Stimulated activated CD4-positive, alpha-beta T cell treated with anti-CD3 and anti-CD28 coated beads, TNF-alpha, amount 100 ng/mL, for 4 hours (primary cell): ENCODE measurements at regions not wholly inside any gene's neighbourhood (a gene's known extent, or its start where the extent isn't known, plus 50 kb on each side); places are given as distances from the start of the nearest gene placed in this dataset.

Experiments used
- DNase-seq, 3 experiments: peaks; one replicate each; pipeline ENCODE4 v3.0.0-alpha.2; 2020; ENCODE audit warnings: low read depth in 3 of 3

DNA sequence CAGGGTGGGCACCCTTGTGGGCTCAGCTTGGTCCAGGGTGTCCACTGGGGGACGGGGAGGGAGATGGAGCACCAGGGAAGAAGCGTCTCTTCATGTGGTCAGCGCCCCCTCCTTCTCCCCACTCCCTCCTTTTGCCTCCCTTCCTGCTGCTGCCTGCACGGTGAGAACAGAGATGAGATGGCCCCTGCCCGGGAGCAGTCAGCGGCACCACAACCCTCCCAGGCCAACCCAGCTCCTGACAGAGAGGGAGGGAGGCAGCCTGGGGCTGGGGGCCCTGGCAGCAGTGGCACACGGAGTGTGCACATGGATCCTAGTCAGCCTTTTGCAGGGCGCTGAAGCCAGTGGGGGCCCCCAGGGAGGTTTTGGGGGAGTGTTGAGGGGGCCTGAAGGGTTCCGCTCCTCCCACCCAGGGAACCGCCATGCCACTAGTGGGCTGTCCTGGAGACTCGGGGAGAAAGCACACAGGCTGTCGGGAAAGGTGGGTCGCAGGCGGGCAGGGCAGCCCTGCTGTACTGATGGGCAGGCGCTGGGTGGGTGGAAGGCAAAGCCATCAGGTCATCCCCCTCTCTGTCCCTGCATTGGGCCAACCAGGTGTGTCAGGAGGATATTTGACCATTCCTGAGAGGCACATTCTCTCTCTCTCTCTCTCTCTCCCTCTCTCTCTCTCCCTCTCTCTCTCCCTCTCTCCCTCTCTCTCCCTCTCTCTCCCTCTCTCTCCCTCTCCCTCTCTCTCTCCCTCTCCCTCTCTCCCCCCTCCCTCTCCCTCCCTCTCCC, 94.3 kb upstream of the BHLHE23 start:
- DNase-seq = no peak

DNA sequence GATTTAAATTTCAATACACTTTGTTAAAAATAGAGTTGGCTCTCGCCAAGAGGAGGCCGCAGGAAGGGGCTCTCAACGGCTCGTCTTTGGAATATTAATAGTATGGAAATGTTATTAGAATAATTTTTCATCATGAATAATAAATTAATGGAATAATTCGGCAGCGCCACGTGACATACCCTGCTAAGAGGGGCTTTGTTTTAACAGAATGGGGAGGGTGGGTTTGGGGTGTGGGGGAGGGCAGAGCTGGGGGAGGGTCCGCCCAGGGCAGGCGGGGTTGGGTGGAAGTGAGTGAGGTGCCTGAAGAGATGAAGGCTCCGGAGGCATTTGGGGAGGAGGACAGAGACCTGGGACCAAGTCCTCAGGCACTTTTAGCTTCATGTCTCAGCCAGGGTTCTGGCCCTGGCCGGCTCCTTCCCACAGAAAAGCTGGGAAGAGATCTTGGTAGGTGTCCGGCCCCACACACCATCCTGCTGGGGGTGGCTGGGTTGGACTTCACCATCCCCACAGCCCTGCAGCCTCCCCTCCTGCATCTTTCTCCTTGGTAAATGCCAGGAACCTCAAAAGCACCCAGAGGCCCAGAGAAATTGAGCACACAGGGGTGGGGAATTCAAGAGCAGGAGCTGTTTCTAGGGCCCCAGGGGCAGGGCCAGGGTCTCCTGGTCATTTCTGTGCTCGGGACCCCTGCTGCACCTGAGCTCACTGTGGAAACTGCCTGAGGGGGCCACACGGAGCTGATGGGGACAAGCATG, 93.6 kb upstream of the BHLHE23 start:
- DNase-seq = no peak

DNA sequence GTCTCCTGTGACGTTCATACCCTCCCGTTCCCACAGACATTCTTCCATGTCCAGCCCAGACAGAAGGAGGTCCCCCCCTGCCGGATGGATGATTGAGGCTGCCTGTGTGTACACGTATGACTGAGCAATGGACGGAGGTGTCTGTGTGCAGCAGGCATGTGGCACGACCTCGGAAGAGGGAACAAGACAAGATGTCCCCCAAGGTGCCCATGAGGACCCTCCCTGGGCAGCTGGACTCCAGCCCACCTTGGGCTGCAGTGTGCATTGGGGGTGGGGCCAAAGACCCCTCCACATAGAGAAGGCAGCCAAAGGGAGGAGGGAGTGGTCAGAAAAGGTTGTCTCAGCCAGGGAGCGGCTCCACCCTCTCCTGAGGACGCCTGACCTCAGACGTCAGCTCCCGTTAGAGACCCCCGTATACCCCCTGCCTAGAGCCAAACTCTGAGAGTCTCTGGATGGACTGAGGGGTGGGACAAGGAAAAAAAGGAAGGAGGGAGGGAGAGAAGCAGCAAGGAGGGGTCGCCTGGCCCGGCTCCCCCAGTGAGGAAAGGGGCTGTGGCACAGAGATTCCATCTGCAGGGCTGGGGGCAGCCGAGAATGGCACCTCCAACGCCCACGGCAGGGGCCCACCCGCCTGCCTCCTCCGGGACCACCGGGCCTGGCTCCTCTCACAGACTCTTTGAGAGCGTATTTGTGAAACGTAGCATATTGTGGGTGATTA, 92.9 kb upstream of the BHLHE23 start:
- no peak for DNase-seq

DNA sequence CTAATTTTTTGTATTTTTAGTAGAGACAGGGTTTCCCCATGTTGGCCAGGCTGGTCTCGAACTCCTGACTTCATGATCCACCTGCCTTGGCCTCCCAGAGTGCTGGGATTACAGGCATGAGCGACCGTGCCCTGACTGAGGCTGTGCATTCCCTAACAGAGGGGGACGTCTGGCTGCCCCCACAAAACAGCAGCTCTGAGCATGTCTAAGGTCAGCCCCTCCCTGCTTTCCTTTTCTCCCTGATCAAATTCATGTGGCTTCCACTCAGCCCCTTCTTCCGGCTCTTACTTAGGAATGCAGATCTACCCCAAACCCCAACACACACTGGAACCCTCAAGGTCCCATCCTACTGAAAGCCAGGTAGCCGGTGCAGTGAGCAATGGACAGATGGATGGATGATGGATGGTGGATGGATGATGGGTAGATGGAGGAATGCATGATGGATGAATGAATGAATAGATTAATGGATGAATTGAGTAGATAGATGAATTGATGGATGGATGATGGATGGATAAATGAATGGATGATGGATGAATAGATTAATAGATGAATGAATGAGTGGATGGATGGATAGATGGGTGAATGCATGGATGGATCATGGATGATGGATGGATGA, 91.5 kb upstream of the BHLHE23 start:
- no peak for DNase-seq

DNA sequence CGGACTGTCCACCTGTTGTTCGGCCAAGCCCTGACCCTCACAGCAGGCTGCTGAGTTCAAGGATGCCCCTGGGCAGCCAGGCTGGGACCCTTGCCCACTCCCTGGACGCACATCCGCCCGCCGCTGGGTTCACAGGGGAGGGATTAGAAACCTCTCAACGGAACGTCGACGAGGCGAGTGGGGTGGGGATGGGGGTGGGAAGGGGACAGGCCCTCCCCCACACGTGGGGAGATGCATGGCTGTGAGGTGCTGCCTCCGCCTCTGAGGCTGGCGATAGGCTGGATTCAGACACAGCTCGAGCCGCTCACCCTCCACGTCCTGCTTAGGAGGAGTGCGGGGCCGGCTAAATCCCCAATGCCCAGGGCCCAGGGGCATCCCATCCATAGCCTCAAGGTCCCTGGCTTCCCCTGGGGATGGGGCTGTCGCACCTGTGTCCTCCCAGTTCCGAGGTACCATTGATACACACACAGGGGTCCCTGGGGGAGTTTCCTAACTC, 90.6 kb upstream of the BHLHE23 start:
- DNase-seq = no peak

DNA sequence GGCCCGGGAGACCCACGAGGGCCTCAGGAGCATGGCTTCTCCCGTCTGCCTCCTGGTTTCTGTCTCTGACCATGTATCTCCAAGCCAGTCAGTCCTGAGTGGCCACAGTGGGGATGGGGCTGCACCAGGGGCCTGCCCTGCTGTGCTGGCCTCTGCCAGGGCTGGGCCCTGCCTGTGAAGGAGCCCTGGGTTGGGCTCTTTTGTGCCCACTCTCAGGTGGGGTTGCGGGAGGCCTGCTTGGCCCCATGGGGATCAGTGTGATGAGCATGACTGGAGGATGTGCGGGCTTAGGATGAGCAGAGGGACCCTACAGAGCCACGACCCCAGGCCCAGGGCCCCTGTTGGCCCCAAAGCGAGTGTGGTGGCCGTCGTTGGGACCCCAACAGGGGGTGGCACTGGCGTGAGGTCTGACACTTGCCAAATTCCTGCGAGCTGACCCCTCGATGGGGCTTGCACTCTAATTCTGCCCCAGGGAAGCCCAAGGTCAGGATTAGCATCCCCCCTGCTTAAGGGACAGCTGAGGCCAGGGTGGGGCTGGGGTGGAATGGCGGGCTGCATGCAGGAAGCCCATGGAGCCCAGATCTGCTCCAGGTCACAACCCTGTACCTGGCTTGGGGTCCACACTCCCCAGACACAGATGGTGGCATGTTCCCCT, 90.0 kb upstream of the BHLHE23 start:
- no peak for DNase-seq

DNA sequence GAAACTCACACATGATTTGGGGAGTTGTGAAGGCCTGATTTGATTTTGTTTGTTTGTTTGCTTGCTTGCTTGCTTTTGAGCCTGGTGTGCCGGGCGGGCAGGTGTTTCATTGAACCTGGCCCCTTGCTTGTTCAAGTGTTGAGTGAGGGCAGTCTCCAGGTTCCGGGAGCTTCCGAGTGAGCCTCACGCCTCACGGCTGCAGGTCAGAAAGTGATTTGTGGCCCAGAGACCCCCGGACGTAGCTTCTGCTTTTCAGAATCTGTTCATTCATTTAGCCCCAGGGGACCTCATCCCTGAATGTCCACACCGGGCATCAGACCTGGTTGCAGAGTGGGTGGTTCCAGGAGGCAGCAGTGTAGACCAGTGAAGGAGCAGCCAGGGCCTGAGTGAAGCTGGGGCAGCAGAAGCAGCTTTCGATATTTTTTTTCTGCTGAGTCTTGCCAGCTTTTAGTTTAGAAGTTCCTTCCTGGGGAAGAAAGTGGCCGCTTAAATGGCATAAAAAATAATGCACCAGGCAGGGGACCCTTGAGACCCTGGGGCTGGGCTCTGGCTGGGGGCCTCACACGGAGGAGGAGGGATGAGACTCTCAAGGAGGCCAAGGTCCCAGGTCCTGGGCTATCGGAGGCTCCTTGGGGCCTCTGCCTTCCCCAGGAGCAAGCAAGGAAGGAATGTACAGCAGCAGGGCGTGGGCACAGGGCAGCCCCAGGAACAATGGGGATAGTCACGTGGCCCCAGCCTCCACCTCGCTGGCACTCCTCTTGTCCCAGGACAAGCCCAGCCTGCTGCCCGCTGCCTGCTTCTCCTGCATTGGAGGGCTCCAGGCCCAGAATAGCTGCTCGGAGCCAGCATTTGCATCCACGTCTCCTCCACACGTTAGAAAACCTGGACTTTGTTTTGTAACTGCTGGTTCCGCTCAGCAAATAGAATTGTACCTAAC, 89.2 kb upstream of the BHLHE23 start:
- DNase-seq = no peak

DNA sequence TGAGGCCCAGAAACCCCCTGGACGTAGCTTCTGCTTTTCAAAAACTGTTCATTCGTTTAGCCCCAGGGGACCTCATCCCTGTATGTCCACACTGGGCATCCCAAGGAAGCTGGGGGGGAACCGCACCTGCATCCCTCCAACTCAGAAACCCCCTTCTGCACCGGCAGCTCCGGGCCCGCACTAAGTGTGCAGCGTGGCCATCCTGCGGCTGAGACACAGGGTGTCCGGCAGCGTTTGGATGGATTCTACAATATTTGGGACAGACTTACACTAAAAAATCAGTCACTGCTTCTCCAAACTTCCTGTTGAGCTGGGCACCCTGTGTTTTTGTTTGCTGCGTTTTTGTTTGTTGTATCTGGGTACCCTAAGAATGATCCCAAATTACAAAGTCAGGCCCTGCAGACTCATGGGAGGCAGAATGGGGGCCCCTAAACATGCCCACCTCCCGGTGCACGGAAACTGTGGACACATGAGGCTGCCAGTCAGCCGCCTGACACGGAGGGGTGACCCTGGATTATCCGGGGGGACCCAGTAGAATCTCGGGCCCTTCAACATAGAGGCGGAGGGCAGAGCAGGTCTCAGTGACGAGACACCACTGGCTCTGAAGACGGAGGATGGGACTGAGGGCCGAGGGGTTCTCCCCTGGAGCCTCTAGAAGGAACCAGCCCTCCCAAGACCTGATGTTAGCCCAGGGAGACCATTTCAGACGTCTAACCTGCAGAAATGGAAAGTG, 88.2 kb upstream of the BHLHE23 start:
- DNase-seq = no peak

DNA sequence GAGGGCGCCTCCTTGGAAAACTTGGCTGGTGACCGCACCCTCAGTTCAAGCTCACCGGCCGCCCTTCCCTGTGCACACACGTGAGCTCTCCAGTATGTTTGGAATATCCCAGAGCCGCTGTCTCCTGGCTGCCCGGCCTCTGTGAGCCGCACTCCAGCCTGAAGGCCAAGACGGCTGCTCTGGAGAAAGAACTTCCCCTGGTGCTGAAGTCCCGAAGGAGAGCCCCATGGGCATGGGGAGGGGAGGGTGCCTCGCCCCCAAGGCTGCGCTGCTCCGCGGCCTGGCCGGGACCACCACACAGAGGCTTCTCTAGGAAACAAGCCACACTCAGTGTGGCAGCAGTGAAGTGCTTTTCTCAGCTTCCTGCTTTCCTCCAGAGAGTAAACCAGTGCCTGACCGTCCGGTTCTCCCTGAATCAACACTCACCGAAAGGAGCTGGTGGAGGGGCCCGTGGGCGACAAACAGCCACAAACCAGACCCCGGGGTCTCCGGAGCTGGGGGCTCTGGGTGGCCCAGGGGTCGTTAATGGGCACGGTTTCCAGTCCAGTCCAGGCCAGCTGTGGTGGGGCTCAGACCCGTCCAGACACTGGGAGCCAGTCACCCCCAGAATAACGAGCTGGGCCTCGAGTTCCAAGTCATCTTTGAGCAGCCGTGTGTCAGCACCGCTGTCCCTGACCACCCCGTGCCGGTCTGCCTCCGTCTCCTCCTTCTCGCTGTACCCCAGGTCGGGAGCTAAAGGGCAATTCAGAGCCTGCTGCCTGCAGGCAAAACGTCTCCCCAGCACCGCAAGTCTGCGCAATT, 87.4 kb upstream of the BHLHE23 start:
- DNase-seq = no peak

DNA sequence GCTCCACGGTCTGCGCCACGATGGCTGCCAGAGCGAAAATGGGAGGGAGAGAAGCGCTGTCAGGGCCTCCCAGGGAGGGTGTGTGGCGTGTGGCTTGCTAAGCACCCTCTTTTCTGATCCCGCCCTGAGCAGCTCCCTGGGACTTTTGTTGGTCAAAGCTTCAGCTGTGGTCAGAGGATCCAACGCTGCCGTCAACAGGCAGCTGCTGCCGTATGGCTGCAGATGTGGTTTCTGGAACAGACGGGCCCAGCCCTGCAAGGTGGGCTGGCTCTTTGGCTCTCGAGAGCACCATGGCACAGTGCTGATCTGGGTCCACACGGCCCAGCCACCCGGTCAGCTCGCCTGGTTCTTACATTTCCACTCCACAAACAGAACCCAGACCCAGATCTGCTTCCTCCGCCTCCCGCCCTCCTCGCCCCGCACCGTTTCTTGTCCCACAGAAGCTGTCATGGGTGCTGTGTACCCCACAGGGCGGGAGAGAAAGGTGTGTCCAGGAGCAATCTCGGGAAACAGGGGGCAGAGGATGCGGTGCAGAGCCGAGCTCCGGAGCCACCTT, 86.0 kb upstream of the BHLHE23 start:
- DNase-seq = no peak

DNA sequence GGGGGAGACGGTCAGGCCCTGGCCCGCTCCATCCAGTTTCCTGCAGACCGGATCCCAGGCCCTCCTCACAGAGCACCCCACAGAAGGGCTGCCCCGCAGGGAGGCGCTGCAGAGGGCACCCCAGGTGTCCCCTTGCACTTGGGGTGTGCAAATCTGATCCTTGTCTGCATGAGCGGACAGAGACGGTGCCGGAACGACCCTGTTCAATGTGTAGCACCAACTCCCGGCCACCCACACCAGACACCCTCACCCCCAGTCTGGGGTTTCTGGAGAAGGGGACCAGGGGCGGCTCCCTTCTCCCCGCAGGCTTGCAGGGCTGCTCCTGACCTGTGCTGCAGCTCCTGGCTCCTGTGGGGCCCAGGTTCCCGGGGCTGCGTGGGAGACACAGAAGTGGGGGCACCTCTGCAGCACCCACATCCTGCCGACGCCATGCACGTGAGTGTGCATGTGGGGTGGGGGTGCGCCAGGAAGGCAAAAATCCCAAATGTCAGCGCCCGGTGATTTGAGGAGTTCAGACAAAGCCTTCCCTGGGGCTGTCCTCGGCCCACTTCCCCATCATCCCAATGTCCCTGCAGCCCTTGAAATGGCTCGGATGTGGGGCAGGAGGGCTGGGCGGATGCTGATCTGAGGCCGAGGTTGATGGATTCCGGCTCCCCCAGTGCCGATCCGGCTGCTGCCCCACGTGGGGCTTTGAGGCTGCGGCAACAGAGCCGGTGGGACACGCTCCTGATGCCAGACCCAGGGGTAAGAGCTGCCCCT, 85.3 kb upstream of the BHLHE23 start:
- no peak for DNase-seq

DNA sequence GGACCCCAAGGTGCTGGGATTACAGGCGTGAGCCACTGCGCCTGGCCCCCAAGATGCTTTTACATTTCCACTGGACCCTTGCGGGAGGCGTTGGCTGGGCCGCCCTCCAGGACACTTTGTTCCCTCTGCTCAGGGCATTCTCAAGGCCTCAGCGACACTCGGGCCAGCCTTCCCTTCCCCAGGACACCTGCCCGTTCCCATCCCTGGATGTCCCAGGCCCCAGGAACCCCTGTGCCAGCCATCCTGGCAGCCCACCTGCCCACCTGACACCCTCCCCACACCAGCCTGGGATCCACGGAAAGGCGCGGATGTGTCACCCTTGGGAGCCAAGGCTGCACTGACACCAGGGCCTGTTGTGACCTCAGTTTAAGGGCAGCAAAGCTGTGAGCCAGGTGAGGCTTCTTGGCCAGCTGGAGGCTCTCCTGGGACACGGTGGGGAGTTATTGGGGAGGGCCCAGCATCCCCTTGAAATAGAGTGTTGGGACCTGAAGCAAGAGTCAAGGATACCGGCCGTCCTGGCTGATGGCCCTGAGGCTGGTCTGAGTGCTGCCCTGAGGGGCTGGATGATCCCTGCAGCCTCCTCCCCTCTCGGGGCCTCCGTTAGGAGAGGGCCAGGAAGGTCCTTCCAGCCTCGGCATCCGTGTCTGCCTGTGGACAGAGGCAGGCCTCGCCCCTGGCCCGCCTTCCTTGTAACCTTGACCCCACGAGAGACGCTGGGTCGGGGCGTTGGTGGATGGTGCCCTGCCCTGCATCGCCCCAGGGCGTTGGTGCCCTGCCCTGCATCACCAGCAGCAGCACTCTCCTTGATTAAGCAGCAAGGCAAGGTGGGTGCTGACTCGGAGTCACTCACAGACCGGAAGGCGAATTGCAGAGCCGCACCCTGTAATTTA, 84.2 kb upstream of the BHLHE23 start:
- DNase-seq = no peak

DNA sequence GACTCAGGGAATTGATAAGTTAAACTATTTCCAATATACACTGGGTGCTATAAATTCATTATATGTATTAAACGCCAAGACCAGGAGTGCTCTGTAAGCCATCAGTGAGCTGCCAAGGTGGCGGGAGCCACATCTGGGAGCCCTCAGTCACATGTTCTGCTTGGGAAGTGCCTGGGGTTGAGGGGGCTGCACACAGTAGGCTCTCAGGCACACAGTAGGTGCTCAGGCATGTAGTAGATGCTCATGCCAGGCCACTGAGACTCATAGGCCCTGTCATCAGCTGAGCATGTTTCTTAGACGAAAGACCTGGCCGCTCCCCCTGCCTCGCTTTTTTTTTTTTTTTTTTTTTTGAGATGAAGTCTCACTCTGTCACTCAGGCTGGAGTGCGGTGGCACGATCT, 83.3 kb upstream of the BHLHE23 start:
- no peak for DNase-seq

DNA sequence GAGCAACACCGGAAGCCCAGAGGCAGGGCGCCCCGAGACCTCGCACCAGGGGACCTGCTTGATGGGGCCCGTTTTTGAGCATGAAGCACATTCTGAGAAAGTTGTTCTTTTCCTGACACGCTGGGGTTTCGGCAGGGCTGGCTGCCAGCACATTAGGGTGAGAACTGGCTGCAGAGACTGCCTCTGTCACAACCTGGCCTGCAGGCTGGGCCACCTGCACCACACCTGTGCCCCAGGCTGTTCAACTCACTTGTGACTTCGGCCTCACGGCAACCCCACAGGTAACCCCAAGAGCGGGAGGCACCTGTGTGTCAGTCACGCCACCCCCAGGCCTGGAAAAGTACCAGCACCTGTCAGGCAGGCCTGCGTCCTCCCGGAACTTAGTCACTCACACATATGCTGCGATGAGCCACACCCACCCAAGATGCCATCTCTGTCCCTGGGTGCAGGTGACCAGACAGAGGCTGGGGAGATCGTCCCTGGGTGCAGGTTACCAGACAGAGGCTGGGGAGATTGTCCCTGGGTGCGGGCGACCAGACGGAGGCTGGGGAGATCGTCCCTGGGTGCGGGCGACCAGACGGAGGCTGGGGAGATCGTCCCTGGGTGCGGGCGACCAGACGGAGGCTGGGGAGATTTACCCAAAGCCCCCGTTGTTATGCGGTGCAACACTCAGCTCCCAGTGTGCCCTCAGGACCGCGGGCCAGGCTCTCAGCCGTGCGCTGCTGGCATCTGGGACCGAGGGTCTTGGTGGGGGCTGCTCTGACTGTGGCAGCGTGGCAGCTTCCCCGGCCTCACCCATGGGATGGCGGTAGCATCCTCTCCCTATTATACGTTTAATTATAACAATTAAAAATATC, 82.5 kb upstream of the BHLHE23 start:
- DNase-seq = no peak

DNA sequence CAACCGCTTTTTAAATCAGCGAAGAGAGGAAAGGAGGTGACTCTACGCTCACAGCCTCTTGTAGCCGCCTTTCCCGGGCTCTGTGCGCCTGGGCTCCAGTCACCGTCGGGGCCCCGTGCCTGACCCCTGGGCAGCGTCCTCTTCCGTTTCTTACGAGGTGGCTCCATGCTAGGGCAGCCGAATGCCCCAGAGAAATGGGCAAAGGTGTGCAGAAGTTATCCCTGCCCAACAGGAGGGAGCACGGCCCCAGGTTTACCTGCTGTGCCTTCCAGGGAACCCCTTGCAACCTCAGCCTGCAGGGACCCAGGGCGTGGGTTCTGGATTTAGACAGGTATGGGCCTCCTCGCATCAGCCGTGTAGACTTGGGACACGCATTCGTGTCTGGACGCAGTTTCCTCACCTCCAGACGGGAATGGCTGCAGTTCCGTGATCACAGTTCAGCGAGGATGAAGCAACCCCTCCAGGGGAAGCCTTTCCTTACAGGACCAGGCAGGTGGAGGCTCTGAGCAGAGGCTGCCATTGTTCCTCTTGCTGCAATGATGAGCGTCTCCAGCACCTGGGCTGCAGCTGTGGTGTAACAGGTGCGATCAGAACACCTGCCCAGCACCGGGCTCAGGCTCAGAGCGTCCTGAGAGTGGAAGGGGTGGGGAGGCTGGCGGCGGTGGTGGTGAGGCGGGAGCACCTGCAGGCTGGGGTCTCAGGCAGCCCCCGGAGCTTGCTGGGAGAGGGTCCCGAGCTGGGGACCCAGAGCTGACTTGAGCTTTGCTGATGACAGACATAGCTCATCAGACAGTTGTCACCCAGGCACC, 81.3 kb upstream of the BHLHE23 start:
- DNase-seq = no peak
